CMK (cell line): ENCODE measurements at regions not wholly inside any gene's neighbourhood (a gene's known extent, or its start where the extent isn't known, plus 50 kb on each side); places are given as distances from the start of the nearest gene placed in this dataset.

Experiments
- DNase-seq: peaks from one replicate; pipeline ENCODE4 v3.0.0-alpha.2; 2010; ENCODE audit warnings: low read depth

DNA sequence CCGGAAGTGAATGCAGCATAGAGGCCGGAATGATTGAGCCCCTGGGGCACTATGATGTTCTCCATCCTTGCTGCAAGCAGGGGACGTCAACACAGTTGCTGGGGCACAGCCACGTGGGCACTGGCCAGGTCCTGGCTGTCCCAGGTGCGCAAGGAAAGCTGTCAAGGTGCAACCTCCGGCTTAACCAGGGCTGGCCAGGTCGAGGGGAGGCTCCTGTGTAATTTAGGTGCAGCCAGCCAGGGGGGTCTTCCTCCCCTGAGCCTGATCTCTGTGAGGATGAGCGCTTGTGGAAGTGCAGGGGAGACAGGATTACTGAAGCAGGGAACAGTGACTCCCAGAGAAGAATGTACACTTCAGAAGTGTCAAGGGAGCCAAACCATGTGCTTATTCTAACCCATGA, 852.8 kb upstream of the TMEM132C start:
- DNase-seq = no peak

DNA sequence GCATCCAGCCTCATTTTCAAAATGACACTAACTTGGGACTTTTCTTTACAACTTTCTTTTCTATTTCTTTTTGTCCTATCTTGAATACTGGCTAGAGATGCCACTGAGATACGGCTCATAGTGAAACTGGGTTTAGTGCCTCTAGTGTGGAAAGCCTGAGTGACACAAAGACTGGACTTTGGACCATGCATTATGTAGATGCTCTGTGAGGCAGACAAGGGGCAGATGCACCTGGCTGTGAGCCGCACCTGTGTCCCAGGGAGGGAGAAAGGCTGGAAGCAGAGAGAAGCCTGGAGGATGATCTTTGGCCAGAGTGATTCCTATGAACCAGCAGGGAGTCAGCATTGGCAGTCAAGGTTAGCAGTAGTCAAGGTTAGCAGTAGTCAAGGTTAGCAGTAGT, 852.3 kb upstream of the TMEM132C start:
- DNase-seq = no peak

DNA sequence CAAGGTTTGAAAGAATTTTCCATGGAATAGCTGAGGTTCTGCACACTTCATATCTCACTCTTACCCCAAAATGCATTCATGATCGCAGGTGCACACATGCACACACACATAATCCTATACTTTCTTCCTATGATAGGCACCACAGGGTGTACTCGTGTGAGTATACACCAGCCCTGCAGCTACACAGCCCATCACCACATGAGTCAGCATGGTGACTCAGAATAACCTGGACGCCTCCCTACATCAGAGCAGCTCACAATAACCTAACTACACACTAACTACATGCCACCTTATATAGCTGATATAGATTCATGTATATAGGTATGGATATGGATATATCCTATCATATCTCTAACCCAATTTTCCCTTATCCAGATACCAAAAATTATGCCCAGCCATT, 850.2 kb upstream of the TMEM132C start:
- no peak for DNase-seq

DNA sequence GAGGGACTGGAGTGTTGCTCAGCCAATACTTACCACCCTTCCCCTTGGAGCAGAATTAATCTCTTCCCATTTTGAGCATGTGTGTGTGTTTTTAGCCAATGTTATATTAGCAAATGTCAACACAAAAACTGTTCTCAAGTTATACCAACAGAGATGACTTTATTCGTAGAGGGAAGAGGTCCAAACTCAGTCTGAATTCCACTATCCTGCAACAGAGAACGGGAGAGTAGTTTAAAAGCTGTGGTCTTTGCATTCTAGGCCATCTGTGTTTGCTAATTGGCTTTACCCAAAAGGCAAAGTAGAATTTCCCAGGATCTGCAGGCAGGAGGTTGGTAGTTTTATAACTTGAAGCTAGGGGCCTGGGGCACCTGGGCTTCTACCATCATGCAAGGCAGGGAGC, 847.9 kb upstream of the TMEM132C start:
- DNase-seq = no peak

DNA sequence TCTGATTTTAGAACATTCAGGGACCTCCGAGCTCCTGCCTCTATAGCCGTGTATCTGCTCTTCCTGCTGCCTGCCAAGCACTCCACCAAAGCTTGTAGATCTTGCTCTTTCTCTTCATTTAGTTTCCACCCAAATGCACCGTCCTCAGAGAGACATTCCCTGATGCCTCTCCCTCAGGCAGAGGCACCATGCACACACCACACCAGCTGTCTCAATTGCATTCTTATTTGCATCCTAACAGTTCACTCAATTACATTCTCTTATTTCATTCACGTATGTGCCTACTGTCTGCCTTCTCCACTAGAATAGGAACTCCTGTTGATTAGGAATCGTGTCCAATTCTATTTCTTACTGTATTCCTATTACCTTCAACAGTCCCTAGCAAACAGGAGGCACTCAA, 845.4 kb upstream of the TMEM132C start:
- DNase-seq = no peak

DNA sequence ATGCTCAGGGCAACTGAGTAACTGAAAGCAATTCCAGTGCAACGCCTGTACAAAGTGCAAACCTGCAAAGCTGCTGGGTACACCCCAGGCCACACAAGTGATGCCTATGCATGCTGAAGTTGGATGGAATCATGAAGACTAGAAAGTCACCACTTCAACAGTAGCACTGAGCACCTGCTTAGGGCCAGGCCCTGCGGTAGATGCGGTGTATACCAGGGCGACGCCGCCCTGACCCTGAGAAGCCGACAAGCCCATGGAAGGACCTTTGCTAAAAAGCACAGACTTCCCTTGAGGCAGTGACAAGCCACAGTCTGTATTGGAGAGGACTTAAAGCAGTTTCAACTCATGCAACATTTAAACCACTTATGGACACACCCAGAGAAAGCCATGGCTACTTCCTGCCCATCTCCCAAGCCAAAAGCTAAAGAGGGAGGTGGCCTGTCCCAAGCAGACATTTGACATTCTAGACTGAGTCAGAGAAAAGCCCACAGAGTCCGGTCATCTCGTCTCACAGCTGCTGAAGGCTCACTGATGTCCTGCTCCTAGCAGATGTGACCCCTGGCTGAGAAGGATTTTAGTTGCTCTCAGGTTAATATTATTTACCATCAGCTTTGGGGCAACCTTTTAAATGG, 843.9 kb upstream of the TMEM132C start:
- no peak for DNase-seq

DNA sequence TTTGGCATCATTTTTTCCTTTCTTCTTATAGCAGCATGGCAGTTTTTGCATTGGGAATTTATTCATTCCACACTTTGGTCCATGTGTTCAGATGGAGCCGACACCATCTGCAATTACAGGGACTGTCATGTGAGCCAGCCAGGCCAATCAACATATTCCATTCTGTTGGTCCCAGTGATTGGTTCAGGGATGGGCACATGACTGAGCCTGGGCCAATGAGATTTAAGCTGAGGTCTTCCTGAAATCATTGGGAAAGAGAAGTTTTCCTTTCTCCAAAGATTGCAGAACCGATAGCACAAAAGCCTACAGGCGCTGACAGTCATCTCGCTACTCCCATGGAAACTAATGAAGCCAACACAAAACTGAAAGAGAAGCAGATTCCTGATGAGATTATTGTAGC, 841.5 kb upstream of the TMEM132C start:
- DNase-seq = no peak

DNA sequence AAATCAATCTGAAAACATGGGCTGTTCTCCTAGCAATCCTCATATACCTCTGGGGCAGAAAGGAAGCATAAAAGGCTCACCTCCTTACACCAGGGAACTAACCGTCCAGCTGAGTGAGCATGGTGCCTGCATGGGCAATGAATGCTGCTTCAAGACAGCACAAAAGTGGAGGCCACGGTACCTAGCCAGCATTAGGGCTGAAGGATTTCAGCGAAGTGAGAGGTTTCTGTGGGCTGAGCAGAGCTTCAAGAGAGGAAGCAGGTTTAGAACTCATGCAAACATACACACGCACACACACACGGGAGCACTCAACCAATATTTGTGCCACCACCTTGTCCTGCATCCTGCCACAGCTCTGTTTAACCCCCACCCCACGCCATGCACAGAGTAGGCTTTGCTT, 838.5 kb upstream of the TMEM132C start:
- no peak for DNase-seq

DNA sequence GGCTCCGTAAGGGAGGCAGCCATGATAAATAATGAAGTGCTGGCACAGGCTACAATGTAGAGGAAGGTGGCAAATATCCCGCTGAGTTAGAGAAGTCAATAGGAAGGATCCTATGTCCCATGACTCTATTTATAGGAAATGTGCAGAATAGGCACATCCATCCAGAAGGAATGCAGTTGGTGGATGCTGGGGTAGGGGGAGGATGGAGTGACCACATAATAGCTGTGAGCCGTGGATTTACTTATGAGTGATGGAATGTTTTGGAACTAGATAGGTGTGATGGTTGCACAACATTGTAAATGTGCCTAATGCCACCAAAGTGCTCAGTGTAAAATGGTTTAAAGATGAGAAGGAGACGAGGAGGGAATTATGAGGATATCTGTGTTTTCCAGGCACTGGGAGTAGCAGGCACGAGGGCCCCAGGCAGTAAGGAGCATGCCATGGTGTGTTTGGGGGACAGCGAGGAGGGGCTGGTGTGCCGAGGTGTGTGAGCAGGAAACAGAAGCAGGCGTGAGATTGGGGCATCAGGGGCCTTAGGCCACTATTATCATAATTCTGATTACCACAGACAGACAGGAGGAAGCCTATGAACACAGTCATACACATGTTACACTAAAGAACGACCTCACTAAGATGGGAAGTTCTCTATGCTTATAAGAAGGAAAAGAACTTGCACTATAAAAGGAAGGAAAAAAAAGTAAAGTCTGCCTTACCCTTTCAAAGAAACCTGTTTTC, 837.3 kb upstream of the TMEM132C start:
- no peak for DNase-seq

DNA sequence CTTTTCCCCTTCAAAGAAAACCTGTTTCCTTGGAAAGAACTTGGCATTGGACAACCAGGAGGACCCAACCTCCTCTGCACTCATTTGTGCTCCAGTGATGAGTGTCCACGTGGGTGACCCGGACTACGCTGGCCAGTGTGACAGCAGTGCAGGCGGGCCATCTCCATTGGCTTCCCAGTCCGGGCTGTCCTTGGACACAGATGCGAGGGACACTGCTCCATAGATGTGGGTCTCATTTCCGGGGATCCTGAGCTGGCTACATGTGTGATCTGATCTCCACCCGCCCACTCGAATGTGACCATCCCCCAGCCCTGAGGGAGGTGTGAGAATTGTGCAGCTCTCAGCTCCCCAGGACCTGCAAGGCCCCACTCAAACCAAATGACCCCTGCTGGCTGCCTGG, 836.6 kb upstream of the TMEM132C start:
- no peak for DNase-seq

DNA sequence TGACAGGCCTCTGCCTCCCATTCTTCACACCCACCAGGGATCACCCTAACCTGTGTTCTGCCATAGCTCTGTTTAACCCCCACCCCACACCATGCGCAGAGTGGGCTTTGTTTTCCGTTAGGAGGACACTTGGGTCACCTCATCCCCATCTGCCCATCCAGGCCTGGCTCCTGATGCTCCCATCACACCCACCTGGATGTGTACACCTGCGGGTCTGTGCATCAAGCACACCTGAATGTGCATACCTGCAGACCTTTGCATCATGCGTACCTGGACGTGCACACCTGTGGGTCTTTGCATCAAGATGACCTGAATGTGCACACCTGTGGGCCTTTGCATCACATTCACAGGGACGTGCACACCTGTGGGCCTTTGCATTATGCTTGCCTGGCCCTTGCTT, 835.8 kb upstream of the TMEM132C start:
- DNase-seq = no peak

DNA sequence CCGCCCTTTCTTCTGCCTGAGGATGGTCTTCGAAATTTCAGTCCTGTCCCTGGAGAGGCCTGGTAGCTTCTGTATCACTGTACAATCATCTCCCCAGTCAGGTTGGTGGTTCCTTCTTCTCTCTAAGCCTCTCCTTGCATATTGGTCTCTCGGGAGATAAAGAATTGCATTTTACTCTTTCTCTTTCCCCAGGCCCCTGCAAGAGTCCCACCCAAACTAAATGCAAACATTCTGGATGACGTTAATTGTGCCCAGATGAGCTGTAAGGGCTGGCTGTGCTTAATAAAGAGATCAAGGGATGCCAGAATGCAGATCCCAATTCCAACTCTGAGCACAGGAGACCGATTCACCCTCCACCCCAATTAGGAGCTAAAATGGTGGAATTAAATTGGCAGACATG, 835.4 kb upstream of the TMEM132C start:
- no peak for DNase-seq

DNA sequence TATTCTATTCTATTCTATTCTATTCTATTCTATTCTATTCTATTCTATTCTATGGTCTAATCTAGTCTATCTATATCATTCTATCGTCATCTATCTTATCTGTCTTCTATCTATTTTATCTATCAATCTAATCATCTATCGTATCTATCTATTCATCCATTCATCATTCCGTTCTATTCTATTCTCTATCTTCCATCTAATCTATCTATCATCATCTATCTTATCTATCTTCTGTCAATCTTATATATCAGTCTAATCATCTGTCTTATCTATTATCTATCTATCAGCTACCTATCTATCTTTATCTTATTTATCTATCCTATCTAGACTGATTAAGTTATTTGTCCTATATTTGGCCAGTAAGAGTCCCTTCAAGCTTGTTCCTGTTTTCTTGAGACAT, 831.5 kb upstream of the TMEM132C start:
- DNase-seq = no peak

DNA sequence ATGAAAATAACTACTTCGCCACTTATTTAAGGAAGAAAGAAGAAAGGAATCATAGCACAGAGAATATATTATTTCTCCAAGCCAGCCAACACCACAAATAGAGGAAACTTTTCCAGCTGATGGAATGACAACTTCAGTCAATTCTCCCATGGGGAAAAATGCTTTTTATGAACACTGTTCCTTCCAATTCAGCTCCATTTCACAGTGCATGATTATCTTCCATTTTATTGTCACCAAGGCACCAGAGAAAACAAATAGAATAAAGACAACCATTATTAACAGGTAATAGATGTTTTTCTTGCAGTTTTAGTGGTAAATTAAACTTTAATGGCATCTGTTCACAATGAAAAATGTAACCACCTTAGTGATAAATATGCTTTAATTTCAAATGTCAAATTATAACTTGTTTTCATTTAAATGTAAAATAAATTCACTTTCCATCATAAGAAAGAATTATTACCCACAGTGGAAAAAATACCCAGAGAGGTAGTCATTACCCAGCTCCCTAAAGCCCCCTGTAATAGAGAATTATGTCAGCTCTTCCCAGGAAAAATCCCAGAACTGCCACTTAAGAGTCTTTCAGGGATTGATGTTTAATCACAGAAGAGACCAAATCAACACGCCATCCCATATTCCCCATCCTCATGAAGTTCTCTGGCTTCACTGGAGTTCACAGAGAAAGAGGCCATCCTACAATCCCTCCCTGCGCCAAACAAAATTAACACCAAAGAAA, 828.3 kb upstream of the TMEM132C start:
- no peak for DNase-seq

DNA sequence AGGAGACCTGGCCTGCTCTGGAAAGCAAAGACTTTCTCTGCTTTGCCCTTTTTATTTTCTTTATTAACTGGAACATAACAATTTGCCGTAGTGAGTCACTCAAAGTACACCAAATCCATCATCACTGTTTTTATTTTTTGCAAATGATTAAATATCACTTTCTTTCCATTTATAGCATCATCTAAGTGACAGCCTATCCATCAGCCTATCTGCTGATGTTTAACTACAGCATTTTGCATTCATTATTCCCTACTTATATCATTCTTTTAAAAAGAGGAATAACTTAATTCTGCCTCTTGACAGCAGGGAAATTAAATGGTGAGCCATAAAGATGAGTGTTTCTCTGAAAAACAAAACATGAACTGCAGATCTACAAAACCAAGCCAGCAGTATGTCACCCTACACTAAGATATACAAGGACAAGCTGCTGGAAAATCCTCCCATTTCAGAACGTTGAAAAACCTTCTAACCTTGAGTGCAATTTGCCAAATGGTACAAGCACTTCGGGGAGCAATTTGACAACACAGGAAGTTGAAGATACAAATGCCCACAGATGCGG, 821.3 kb upstream of the TMEM132C start:
- DNase-seq = no peak

DNA sequence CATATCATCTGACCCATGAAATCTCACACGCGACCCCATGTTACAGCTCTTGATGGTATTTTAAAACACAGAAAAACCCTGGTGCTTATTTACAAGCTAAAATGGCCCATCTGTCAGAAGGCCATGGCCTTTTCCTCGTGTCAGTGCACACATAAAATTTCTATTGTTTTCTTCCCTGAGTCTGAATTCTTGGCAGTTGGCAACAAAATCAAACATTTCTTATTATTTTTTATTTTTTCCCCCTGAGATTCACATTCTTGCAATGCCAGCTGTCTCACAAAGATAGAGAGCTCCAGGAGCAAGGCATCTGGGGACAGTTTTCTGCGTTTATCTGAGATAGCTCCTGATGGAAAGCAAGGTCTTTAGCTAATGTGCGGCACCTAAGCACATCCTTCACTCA, 818.1 kb upstream of the TMEM132C start:
- no peak for DNase-seq

DNA sequence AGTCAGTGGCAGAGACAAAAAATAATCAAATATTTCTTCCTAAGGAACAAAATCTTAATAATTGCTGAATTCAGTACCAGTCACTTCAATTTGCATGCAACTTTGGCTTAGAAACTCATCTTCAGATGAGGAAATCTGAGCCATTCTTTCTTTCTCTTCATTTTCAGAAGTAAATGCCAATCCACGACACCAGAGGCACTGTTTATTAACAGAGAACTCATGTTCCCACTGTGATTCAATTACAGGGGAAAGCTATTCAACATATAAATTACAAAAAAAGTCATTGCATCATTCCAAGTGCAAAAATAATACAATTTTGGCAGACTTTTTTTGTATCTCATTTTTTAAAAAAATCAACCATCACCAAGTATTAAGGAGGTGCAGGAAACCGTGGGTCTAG, 816.1 kb upstream of the TMEM132C start:
- DNase-seq = no peak

DNA sequence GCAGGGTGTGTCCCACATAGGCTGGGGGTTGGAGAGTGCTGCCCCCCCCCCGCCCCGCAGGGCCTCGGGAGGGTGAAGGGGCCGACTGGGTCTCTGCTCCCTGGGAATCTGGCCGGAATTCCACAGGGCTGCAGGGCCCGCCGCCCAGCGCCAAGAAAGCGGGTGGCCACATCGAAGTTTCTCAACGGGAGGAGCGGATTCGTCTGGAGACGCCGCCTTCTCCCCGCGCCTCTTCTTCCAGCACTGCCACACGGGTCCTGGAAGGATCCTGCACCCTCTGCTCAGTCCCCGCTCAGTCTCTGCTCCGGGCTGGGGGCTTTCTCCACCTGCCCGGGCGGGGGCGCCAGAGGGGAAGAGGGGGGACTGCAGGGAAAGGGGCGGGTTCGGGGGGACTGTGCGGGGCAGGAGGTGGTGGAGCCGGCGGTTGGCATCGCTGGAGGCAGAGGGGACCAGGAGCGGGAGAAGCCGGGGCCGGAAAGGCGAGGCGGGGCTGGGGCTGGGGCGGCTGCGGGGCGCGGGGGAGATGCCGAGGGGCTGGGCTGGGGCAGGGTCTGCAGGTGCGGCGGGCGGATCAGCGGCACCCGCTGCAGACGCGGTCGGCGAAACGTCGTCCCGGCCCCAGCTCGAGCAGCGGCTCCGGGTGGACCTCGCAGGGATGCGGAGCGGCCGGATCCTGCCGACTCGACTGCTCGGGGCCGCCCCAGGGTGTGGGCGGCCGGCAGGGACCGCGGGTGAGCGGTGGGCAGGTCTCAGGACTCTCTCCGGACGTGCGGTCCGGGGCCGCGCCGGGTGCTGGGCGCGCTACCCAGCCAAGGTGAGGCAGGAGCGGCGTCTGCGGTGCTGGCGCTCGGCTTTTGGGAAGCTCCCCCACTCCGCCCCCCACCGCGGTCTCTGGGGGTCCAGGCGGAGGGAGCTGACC, 811.4 kb upstream of the TMEM132C start:
- no peak for DNase-seq

DNA sequence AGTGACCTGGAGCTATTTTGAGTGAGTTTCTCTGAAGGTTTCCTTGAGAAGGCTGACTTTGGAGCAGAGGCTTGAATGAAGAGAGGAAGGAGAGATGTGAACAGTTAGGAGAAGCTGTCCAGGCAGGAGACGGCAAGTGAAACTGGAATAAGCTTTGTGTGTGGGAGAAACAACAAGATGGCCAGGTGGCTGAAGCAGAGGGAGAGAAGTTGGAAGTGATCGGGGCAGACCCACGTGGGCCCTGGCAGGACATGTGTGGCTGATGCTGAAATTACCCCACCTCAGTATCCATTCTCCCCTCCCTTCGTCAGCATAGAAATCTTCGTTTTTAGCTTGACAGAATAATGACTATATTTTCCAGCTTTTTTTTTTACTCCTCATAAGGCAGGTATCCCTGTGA, 809.2 kb upstream of the TMEM132C start:
- DNase-seq = no peak

DNA sequence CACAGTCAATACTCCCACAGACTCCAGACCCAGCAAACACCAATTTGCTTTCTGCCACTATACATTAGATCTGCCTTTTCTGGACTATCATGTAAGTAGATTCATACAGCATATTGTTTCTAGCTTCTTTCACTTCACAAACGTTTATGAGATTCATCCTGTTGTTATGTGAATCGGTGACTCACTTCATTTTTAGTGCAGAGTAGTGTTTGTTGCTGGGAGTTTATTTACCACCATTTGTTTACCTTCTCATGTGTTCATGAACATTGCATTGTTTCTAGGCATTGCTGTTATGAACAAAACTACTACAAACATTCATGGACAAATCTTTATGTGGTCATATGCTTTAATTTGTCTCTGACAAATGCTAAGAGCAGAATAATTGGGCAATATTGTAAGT, 807.8 kb upstream of the TMEM132C start:
- DNase-seq = no peak

DNA sequence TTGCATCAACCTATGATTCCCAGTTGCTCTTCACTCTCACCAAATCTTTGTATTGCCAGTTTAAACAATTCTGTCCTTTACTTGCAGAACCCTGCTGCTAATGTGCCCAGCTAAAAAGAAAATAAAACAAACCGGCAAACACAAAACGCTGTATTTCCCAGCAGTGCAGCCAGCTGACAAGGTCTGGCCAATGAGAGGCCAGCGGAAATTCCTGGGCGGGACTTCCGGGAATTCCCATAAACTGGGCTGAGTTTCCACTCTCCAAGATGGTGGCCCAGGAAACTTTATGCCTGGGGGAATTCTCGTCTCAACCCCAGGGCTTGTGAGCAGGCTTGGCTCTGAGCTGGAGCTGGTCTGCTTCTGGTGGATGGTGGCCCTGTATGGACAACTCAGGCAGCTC, 807.3 kb upstream of the TMEM132C start:
- no peak for DNase-seq

DNA sequence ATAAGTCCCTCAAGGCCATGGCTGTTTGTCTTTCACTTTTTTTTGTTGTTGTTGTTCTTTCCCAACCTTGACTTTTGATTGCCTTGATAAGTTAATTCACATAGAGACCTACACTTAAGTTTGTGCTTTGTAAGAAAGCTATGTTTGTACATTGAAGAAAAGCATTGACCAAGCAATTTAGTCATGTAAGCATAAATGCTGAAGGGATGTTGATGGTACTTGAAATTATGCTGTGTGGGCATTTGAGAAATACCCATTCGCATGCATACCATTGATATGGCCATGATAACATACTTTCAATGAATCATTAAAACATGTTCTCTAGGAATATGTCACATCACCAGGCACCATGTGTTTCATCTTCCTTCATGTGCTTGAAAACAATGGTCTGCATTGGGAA, 803.7 kb upstream of the TMEM132C start:
- no peak for DNase-seq
